Lower leg skin (tissue), 3 donors: ENCODE measurements at regions not wholly inside any gene's neighbourhood (a gene's known extent, or its start where the extent isn't known, plus 50 kb on each side); places are given as distances from the start of the nearest gene placed in this dataset.

Experiments used
- POLR2A ChIP-seq, 2 donors: fragments of 450-650 bp; IDR thresholded peaks; one replicate each; pipeline ENCODE4 v1.6.1; 2016 to 2017; ENCODE audit warnings: antibody characterized with exemption in 2 of 2, mild to moderate bottlenecking in 1 of 2, moderate library complexity in 1 of 2
- TF ChIP-seq, protein P1 (sequence below), 3 donors: fragments of 450-650 bp; IDR thresholded peaks; one replicate each; pipeline ENCODE4 v1.5.1; 2016; ENCODE audit warnings: antibody characterized with exemption in 3 of 3, mild to moderate bottlenecking in 3 of 3, moderate library complexity in 2 of 3

DNA sequence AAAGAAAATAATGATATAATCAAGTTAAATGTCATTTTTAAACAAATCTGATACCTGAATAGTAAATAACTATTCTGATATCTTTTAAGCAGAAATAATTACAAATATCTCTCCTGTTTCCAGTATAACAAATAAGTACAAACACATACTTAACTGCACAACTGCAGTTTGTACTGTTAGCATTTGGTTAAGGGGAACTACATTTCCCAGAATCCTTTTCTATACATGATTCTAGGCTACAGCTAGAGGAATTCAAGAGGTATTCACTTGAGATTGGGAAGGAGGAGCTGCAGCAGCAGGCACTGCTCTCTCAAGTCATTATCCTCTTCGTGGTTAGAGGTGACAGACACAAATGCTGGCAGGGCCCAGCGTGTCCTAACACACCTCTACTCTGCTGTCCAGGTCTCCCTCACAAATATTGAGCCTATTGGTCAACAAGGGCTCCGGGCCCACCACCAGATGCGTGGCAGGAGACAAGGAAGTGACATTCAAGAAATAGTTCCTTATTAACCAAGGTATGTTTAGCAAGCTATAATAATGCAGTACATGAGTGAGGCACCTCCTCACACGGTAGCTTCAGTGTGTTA lies 255.1 kb upstream of the MKLN1 start:
- no peak for TF ChIP-seq POLR2A (IDR thresholded peaks at IDR 0.05)
- TF ChIP-seq, protein P1, sequence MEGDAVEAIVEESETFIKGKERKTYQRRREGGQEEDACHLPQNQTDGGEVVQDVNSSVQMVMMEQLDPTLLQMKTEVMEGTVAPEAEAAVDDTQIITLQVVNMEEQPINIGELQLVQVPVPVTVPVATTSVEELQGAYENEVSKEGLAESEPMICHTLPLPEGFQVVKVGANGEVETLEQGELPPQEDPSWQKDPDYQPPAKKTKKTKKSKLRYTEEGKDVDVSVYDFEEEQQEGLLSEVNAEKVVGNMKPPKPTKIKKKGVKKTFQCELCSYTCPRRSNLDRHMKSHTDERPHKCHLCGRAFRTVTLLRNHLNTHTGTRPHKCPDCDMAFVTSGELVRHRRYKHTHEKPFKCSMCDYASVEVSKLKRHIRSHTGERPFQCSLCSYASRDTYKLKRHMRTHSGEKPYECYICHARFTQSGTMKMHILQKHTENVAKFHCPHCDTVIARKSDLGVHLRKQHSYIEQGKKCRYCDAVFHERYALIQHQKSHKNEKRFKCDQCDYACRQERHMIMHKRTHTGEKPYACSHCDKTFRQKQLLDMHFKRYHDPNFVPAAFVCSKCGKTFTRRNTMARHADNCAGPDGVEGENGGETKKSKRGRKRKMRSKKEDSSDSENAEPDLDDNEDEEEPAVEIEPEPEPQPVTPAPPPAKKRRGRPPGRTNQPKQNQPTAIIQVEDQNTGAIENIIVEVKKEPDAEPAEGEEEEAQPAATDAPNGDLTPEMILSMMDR (IDR thresholded peaks at IDR 0.05) = no peak
